ENCODE measurements at regions not wholly inside any gene's neighbourhood (a gene's known extent, or its start where the extent isn't known, plus 50 kb on each side); places are given as distances from the start of the nearest gene placed in this dataset.

DNA sequence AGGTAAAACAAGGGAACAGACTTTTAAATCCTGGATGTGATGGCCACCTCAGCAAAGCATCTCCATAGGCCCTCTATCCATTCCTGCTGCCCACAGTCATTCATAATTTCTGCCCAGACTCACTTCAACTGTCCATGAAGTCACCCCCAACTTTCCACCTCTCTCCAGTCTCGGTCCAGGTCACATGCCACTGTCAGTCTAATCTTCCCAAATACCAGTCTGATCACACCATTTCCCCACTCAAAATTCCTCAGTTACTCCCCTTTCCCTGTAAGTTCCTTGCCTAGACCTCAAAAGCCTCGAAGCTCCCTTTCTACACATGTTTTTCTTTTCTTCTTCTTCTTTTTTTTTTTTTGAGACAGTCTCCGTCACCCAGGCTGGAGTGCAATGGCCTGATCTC, 51.2 kb upstream of the HOPX start:
- no peak for TF ChIP-seq EZH2phosphoT487 (IDR thresholded peaks at IDR 0.05; ENCODE audit: borderline replicate concordance, low read length)
- TF ChIP-seq, protein P1, sequence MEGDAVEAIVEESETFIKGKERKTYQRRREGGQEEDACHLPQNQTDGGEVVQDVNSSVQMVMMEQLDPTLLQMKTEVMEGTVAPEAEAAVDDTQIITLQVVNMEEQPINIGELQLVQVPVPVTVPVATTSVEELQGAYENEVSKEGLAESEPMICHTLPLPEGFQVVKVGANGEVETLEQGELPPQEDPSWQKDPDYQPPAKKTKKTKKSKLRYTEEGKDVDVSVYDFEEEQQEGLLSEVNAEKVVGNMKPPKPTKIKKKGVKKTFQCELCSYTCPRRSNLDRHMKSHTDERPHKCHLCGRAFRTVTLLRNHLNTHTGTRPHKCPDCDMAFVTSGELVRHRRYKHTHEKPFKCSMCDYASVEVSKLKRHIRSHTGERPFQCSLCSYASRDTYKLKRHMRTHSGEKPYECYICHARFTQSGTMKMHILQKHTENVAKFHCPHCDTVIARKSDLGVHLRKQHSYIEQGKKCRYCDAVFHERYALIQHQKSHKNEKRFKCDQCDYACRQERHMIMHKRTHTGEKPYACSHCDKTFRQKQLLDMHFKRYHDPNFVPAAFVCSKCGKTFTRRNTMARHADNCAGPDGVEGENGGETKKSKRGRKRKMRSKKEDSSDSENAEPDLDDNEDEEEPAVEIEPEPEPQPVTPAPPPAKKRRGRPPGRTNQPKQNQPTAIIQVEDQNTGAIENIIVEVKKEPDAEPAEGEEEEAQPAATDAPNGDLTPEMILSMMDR (IDR thresholded peaks at IDR 0.05; ENCODE audit: low read depth, low read length, poor library complexity, severe bottlenecking) = no peak
